ENCODE measurements at regions not wholly inside any gene's neighbourhood (a gene's known extent, or its start where the extent isn't known, plus 50 kb on each side); places are given as distances from the start of the nearest gene placed in this dataset.

- Histone ChIP-seq H3K9me3 (ENCODE audit: control insufficient read depth, low read depth, low read length) (no peaks in the 10 kb centered on the region), H3K9me1 (ENCODE audit: control insufficient read depth, extremely low read depth, insufficient read depth, low read length) (no peaks in the 10 kb centered on the region), H3K79me2 (ENCODE audit: control insufficient read depth, insufficient read depth, low read length) (no peaks in the 10 kb centered on the region), H2AFZ (ENCODE audit: control insufficient read depth, low read length) (no peak overlapping the region), H3K36me3 (ENCODE audit: control insufficient read depth in 2 of 2, extremely low read depth in 1 of 2, insufficient read depth in 2 of 2, low read length in 2 of 2) (no peaks in the 10 kb centered on the region), H3K4me2 (ENCODE audit: control insufficient read depth, extremely low read depth, insufficient read depth, low read depth, low read length) (no peak overlapping the region), H3K4me1 (ENCODE audit: control insufficient read depth, extremely low read depth, insufficient read depth, low read length) (no peaks in the 10 kb centered on the region), H3K27me3 (ENCODE audit: control insufficient read depth, extremely low read depth, insufficient read depth, low read length) (no peaks in the 10 kb centered on the region), H3K4me3 (ENCODE audit: control insufficient read depth in 2 of 3, extremely low read depth in 1 of 3, insufficient read depth in 2 of 3, low read depth in 1 of 3, low read length in 3 of 3) (no peak overlapping the region), H3K9ac (ENCODE audit: control insufficient read depth, extremely low read depth, insufficient read depth, low read length) (no peak overlapping the region), H4K20me1 (ENCODE audit: control insufficient read depth, extremely low read depth, insufficient read depth, low read length) (no peaks in the 10 kb centered on the region), H3K27ac (ENCODE audit: control insufficient read depth, insufficient read depth, low read length) (no peak overlapping the region)
- FAIRE-seq, result no peak
- TF ChIP-seq EZH2 (IDR thresholded peaks at IDR 0.05; ENCODE audit: low read length), result no peak
- TF ChIP-seq CTCF (optimal IDR thresholded peaks at IDR 0.05 in 1 of 3, IDR thresholded peaks at IDR 0.05 in 1 of 3, conservative IDR thresholded peaks at IDR 0.05 in 1 of 3; ENCODE audit: extremely low read depth in 1 of 3, insufficient read depth in 2 of 3, low read length in 3 of 3), result no peak
- dilution Hi-C loops (cut with MboI; ENCODE audit: extremely low pct_ligation_motif_present, low sequenced_read_pairs), result no loop called here
- DNase-seq (ENCODE audit: low read depth, low spot score), result no peak
These were observed 173.1 kb downstream of the UXS1 start for GRCh38 chr2:106020821-106021661.

- H2AFZ ChIP-seq (ENCODE audit: control insufficient read depth, low read length), result no peak overlapping the region
- H3K4me1 ChIP-seq (ENCODE audit: control insufficient read depth, extremely low read depth, insufficient read depth, low read length), result no peaks in the 10 kb centered on the region
- H3K4me2 ChIP-seq (ENCODE audit: control insufficient read depth, extremely low read depth, insufficient read depth, low read depth, low read length), result no peak overlapping the region
- TF ChIP-seq CTCF (optimal IDR thresholded peaks at IDR 0.05 in 1 of 3, IDR thresholded peaks at IDR 0.05 in 1 of 3, conservative IDR thresholded peaks at IDR 0.05 in 1 of 3; ENCODE audit: extremely low read depth in 1 of 3, insufficient read depth in 2 of 3, low read length in 3 of 3) (no peak), EZH2 (IDR thresholded peaks at IDR 0.05; ENCODE audit: low read length) (no peak)
- no peaks in the 10 kb centered on the region for H3K79me2 ChIP-seq (ENCODE audit: control insufficient read depth, insufficient read depth, low read length)
- H3K27ac ChIP-seq (ENCODE audit: control insufficient read depth, insufficient read depth, low read length), result no peak overlapping the region
- no peaks in the 10 kb centered on the region for H3K9me1 ChIP-seq (ENCODE audit: control insufficient read depth, extremely low read depth, insufficient read depth, low read length)
- DNase-seq (ENCODE audit: low read depth, low spot score) (no peak), FAIRE-seq (no peak)
- no peaks in the 10 kb centered on the region for H3K9me3 ChIP-seq (ENCODE audit: control insufficient read depth, low read depth, low read length)
- no peaks in the 10 kb centered on the region for H4K20me1 ChIP-seq (ENCODE audit: control insufficient read depth, extremely low read depth, insufficient read depth, low read length)
- no peaks in the 10 kb centered on the region for H3K27me3 ChIP-seq (ENCODE audit: control insufficient read depth, extremely low read depth, insufficient read depth, low read length)
- H3K4me3 ChIP-seq (ENCODE audit: control insufficient read depth in 2 of 3, extremely low read depth in 1 of 3, insufficient read depth in 2 of 3, low read depth in 1 of 3, low read length in 3 of 3), result no peak overlapping the region
- H3K9ac ChIP-seq (ENCODE audit: control insufficient read depth, extremely low read depth, insufficient read depth, low read length), result no peak overlapping the region
- no peaks in the 10 kb centered on the region for H3K36me3 ChIP-seq (ENCODE audit: control insufficient read depth in 2 of 2, extremely low read depth in 1 of 2, insufficient read depth in 2 of 2, low read length in 2 of 2)
- dilution Hi-C loops (cut with MboI; ENCODE audit: extremely low pct_ligation_motif_present, low sequenced_read_pairs), result no loop called here
These were observed 174.1 kb downstream of the UXS1 start for GRCh38 chr2:106020032-106020431.
